Liver (tissue), 7 donors: ENCODE measurements at regions not wholly inside any gene's neighbourhood (a gene's known extent, or its start where the extent isn't known, plus 50 kb on each side); places are given as distances from the start of the nearest gene placed in this dataset.
"Not testable (repeated sequence)": the region's sequence is repeated elsewhere in the genome, so short reads cannot be mapped to it uniquely, and the experiment has no call there.

ENCODE experiments used
- DNase-seq: peaks from one replicate; pipeline ENCODE4 v3.0.0-alpha.2; 2017; ENCODE audit warnings: low spot score
- H3K27ac ChIP-seq, 2 donors: one replicate each; pipeline ENCODE4 v1.7.0; 2013; ENCODE audit warnings: inconsistent platforms in 2 of 2, low read length in 2 of 2, control low read depth in 1 of 2, low read depth in 1 of 2, mild to moderate bottlenecking in 1 of 2
- H3K27me3 ChIP-seq, 4 donors: one replicate each; pipeline versions ENCODE4 v1.6.1 to v1.7.0; 2013; ENCODE audit warnings: low read length in 3 of 4, inconsistent platforms in 1 of 4, mild to moderate bottlenecking in 1 of 4, moderate library complexity in 1 of 4; ENCODE audit not compliant: control insufficient read depth in 4 of 4, insufficient read depth in 4 of 4
- H3K36me3 ChIP-seq, 4 donors: one replicate each; pipeline versions ENCODE4 v1.6.1 to v1.7.0; 2013; ENCODE audit warnings: low read length in 3 of 4, mild to moderate bottlenecking in 3 of 4, low read depth in 1 of 4, moderate library complexity in 1 of 4; ENCODE audit not compliant: control insufficient read depth in 4 of 4, insufficient read depth in 3 of 4
- H3K4me1 ChIP-seq, 4 donors: one replicate each; pipeline versions ENCODE4 v1.6.1 to v1.7.0; 2013; ENCODE audit warnings: low read length in 3 of 4, mild to moderate bottlenecking in 3 of 4, moderate library complexity in 1 of 4; ENCODE audit not compliant: control insufficient read depth in 4 of 4, insufficient read depth in 4 of 4
- H3K4me3 ChIP-seq, 3 donors: one replicate each; pipeline versions ENCODE4 v1.6.1 to v1.7.0; 2013; ENCODE audit warnings: low read length in 3 of 3, control low read depth in 1 of 3, low read depth in 1 of 3, mild to moderate bottlenecking in 1 of 3
- H3K9ac ChIP-seq, 2 donors: one replicate each; pipeline ENCODE4 v1.7.0; 2013; ENCODE audit warnings: low read length in 2 of 2, mild to moderate bottlenecking in 2 of 2, moderate library complexity in 2 of 2, control low read depth in 1 of 2, low read depth in 1 of 2
- H3K9me3 ChIP-seq, 4 donors: one replicate each; pipeline versions ENCODE4 v1.6.1 to v1.7.0; 2013; ENCODE audit warnings: low read length in 3 of 4; ENCODE audit not compliant: control insufficient read depth in 4 of 4
- FOXA2 ChIP-seq: IDR thresholded peaks from 2 replicates; pipeline ENCODE4 v1.6.1; 2016; ENCODE audit warnings: antibody characterized with exemption
- HNF4A ChIP-seq, 2 donors: conservative IDR thresholded peaks; 2 replicates each; pipeline ENCODE4 v1.6.1; 2016; ENCODE audit warnings: antibody characterized with exemption in 2 of 2, mild to moderate bottlenecking in 2 of 2
- HNF4G ChIP-seq: IDR thresholded peaks from 2 replicates; pipeline ENCODE4 v1.6.1; 2016; ENCODE audit warnings: antibody characterized with exemption
- JUND ChIP-seq, 2 donors: IDR thresholded peaks; 2 replicates each; pipeline ENCODE4 v1.6.1; 2016; ENCODE audit warnings: antibody characterized with exemption in 2 of 2
- NR2F2 ChIP-seq: IDR thresholded peaks from 2 replicates; pipeline ENCODE4 v1.6.1; 2016; ENCODE audit warnings: antibody characterized with exemption
- RAD21 ChIP-seq, 2 donors: IDR thresholded peaks; 2 replicates each; pipeline ENCODE4 v1.6.1; 2016; ENCODE audit warnings: antibody characterized with exemption in 2 of 2, mild to moderate bottlenecking in 2 of 2
- RXRA ChIP-seq, 2 donors: IDR thresholded peaks; 2 replicates each; pipeline ENCODE4 v1.6.1; 2017 to 2018; ENCODE audit warnings: antibody characterized with exemption in 2 of 2, mild to moderate bottlenecking in 1 of 2
- SP1 ChIP-seq: IDR thresholded peaks from 2 replicates; pipeline ENCODE4 v1.6.1; 2018; ENCODE audit warnings: antibody characterized with exemption, mild to moderate bottlenecking
- TAF1 ChIP-seq: conservative IDR thresholded peaks from 2 replicates; pipeline ENCODE4 v1.6.1; 2016; ENCODE audit warnings: antibody characterized with exemption, mild to moderate bottlenecking
- YY1 ChIP-seq: IDR thresholded peaks from 2 replicates; pipeline ENCODE4 v1.6.1; 2016; ENCODE audit warnings: antibody characterized with exemption, mild to moderate bottlenecking
- WGBS: extraction: QIAGEN DNeasy Blood & Tissue Kit; methylation state at CpG from one replicate; pipeline ENCODE4 v1.1.7; 2013; 5-methylcytosine and 5-hydroxymethylcytosine counted together
- TF ChIP-seq, protein P1 (sequence below): IDR thresholded peaks from 2 replicates; pipeline ENCODE4 v1.6.1; 2016; ENCODE audit warnings: antibody characterized with exemption
- TF ChIP-seq, protein P2 (sequence below): IDR thresholded peaks from 2 replicates; pipeline ENCODE4 v1.6.1; 2016; ENCODE audit warnings: antibody characterized with exemption
- TF ChIP-seq, protein P3 (sequence below): IDR thresholded peaks from 2 replicates; pipeline ENCODE4 v1.6.1; 2016; ENCODE audit warnings: antibody characterized with exemption, mild to moderate bottlenecking
- donor health status: healthy.
- donor health status: healthy.
- donor health status: healthy.
- donor health status: healthy.

DNA sequence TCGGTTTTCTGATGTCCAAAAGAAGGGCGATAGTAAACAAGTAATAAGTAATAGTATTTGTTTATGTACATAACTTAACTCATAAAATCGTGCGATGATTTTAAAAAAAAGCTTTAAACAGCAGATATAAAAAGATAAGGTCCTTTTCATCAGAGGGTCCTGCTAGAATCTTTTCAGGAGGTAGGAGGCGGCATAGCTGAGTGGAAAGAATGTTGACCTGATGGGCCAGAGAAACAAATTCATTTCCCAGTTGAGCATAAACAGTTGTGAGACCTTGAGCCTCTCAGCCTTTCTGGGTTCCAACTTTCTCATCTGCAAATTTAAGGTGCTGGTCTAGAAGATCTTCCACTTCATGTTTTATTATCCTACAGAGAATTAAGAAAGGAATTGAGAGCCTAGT, 173.5 kb downstream of the LACC1 start:
- no peak overlapping the region for H3K4me3 ChIP-seq
- peaks cover 4 to 39% (median 18%) of the 10 kb centered on the region in 4 donors for H3K4me1 ChIP-seq
- H3K27me3 ChIP-seq: no peaks in the 10 kb centered on the region
- TF ChIP-seq TAF1 (no peak), SP1 (no peak), NR2F2 (peak; percentile 8), HNF4A (conservative IDR thresholded peaks at IDR 0.05) (no peak)
- TF ChIP-seq, protein P1, sequence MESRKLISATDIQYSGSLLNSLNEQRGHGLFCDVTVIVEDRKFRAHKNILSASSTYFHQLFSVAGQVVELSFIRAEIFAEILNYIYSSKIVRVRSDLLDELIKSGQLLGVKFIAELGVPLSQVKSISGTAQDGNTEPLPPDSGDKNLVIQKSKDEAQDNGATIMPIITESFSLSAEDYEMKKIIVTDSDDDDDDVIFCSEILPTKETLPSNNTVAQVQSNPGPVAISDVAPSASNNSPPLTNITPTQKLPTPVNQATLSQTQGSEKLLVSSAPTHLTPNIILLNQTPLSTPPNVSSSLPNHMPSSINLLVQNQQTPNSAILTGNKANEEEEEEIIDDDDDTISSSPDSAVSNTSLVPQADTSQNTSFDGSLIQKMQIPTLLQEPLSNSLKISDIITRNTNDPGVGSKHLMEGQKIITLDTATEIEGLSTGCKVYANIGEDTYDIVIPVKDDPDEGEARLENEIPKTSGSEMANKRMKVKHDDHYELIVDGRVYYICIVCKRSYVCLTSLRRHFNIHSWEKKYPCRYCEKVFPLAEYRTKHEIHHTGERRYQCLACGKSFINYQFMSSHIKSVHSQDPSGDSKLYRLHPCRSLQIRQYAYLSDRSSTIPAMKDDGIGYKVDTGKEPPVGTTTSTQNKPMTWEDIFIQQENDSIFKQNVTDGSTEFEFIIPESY: no peak
- WGBS: 66% methylated on average over 5 of the region's 5 CpGs
- no peaks in the 10 kb centered on the region for H3K9me3 ChIP-seq
- no peak for DNase-seq
- no peak overlapping the region for H3K9ac ChIP-seq
- H3K27ac ChIP-seq: no peak overlapping the region
- no peaks in the 10 kb centered on the region for H3K36me3 ChIP-seq

DNA sequence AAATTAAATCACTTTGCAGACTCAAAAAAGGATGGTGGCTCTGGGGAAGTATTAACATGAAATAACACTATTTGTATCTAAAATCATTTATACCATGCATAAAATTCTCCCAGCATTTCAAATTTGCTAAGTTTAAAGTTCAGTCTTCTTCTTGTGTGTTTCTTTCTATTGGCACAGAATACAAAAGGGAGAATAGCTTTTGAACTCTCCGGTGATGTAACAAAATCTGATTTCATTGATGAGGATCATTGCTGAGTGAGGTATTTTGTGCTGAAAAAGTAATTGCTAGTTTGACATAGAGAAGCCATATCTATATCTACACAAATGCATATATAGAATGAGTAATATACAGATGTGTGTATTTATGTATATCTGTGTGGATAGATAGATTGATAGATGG, 174.8 kb downstream of the LACC1 start:
- H3K4me3 ChIP-seq: no peak overlapping the region
- no peaks in the 10 kb centered on the region for H3K36me3 ChIP-seq
- TF ChIP-seq, protein P2, sequence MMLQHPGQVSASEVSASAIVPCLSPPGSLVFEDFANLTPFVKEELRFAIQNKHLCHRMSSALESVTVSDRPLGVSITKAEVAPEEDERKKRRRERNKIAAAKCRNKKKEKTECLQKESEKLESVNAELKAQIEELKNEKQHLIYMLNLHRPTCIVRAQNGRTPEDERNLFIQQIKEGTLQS: peak; percentile 79
- TF ChIP-seq, protein P3, sequence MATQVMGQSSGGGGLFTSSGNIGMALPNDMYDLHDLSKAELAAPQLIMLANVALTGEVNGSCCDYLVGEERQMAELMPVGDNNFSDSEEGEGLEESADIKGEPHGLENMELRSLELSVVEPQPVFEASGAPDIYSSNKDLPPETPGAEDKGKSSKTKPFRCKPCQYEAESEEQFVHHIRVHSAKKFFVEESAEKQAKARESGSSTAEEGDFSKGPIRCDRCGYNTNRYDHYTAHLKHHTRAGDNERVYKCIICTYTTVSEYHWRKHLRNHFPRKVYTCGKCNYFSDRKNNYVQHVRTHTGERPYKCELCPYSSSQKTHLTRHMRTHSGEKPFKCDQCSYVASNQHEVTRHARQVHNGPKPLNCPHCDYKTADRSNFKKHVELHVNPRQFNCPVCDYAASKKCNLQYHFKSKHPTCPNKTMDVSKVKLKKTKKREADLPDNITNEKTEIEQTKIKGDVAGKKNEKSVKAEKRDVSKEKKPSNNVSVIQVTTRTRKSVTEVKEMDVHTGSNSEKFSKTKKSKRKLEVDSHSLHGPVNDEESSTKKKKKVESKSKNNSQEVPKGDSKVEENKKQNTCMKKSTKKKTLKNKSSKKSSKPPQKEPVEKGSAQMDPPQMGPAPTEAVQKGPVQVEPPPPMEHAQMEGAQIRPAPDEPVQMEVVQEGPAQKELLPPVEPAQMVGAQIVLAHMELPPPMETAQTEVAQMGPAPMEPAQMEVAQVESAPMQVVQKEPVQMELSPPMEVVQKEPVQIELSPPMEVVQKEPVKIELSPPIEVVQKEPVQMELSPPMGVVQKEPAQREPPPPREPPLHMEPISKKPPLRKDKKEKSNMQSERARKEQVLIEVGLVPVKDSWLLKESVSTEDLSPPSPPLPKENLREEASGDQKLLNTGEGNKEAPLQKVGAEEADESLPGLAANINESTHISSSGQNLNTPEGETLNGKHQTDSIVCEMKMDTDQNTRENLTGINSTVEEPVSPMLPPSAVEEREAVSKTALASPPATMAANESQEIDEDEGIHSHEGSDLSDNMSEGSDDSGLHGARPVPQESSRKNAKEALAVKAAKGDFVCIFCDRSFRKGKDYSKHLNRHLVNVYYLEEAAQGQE: no peak
- TF ChIP-seq JUND (IDR thresholded peaks at IDR 0.05): no peak
- TF ChIP-seq RAD21 (IDR thresholded peaks at IDR 0.05): peak; percentile 12 to 43
- TF ChIP-seq SP1: peak; percentile 18
- peak; percentile 8 to 19 for TF ChIP-seq RXRA (IDR thresholded peaks at IDR 0.05)
- TF ChIP-seq FOXA2: no peak
- no peak for TF ChIP-seq YY1
- peak; percentile 24 for TF ChIP-seq HNF4G
- TF ChIP-seq HNF4A (conservative IDR thresholded peaks at IDR 0.05): peak; percentile 67 to 74
- DNase-seq: no peak
- WGBS: 45% methylated on average over 1 of the region's 1 CpG
- peaks cover 4 to 39% (median 18%) of the 10 kb centered on the region in 4 donors for H3K4me1 ChIP-seq
- no peaks in the 10 kb centered on the region for H3K9me3 ChIP-seq
- H3K27me3 ChIP-seq: no peaks in the 10 kb centered on the region
- H3K9ac ChIP-seq: no peak overlapping the region
- no peak overlapping the region for H3K27ac ChIP-seq

DNA sequence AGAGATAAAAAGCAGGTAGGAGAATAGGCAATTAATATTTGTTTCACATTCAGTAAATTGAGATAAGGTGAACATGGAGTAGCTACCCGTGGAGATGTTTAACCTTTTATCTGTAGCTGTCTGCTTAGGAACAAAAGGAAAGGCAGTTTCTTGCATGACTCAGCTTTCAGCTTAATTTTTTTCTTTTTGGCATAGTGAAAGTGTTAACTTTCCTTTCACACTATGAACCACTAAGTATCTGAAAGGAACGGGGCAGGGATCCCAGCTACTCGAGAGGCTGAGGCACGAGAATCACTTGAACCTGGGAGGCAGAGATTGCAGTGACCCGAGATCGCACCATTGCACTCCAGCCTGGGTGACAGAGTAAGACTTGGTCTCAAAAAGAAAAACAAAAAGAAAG, 176.0 kb downstream of the LACC1 start:
- H3K27ac ChIP-seq, H3K9me3 ChIP-seq, H3K9ac ChIP-seq, DNase-seq, H3K27me3 ChIP-seq, H3K36me3 ChIP-seq, H3K4me3 ChIP-seq: not testable (repeated sequence)
- WGBS: 48% methylated on average over 6 of the region's 6 CpGs
- H3K4me1 ChIP-seq: peaks cover 4 to 37% (median 18%) of the 10 kb centered on the region in 4 donors
